ENCODE measurements at regions not wholly inside any gene's neighbourhood (a gene's known extent, or its start where the extent isn't known, plus 50 kb on each side); places are given as distances from the start of the nearest gene placed in this dataset.

- no peak for TF ChIP-seq CTCF (IDR thresholded peaks at IDR 0.05)
- TF ChIP-seq EZH2 (IDR thresholded peaks at IDR 0.05): no peak
- no peak for TF ChIP-seq EZH2phosphoT487 (IDR thresholded peaks at IDR 0.05)
These were observed 104.9 kb upstream of the YPEL5 start for GRCh38 chr2:30041884-30042283.

Measured in neural progenitor cell (in vitro differentiated cells).